Non-pigmented ciliary epithelial cell (primary cell): ENCODE measurements at regions not wholly inside any gene's neighbourhood (a gene's known extent, or its start where the extent isn't known, plus 50 kb on each side); places are given as distances from the start of the nearest gene placed in this dataset.
"Not testable (repeated sequence)": the region's sequence is repeated elsewhere in the genome, so short reads cannot be mapped to it uniquely, and the experiment has no call there.

Experiments
- DNase-seq: peaks from one replicate; pipeline ENCODE4 v3.0.0-alpha.2; 2010; ENCODE audit warnings: low read depth

GRCh38 chr11:116373104-116373944 lies 399.5 kb downstream of the BUD13 start:
- DNase-seq: no peak

- no peak for DNase-seq
Observed at GRCh38 chr11:116371146-116371545, 401.6 kb downstream of the BUD13 start.

- no peak for DNase-seq
Observed at GRCh38 chr11:116368784-116369183, 404.0 kb downstream of the BUD13 start.

- no peak for DNase-seq
Observed at GRCh38 chr11:116366980-116367645, 405.7 kb downstream of the BUD13 start.

- DNase-seq: no peak
Observed at GRCh38 chr11:116366451-116366850, 406.3 kb downstream of the BUD13 start.

- DNase-seq: not testable (repeated sequence)
Observed at GRCh38 chr11:116364925-116365324, 407.9 kb downstream of the BUD13 start.

GRCh38 chr11:116364348-116364747 lies 408.4 kb downstream of the BUD13 start:
- DNase-seq: no peak

- DNase-seq: no peak
Observed at GRCh38 chr11:116360221-116360941, 412.4 kb downstream of the BUD13 start.

GRCh38 chr11:116357784-116358544 lies 414.8 kb downstream of the BUD13 start:
- no peak for DNase-seq

GRCh38 chr11:116356451-116356850 lies 416.3 kb downstream of the BUD13 start:
- no peak for DNase-seq

GRCh38 chr11:116355104-116355503 lies 417.7 kb downstream of the BUD13 start:
- no peak for DNase-seq

GRCh38 chr11:116353589-116353988 lies 419.2 kb downstream of the BUD13 start:
- DNase-seq: no peak

- no peak for DNase-seq
Observed at GRCh38 chr11:116352881-116353280, 419.9 kb downstream of the BUD13 start.

- DNase-seq: no peak
Observed at GRCh38 chr11:116348226-116348625, 424.6 kb downstream of the BUD13 start.

- DNase-seq: no peak
Observed at GRCh38 chr11:116345575-116345974, 427.2 kb downstream of the BUD13 start.

GRCh38 chr11:116344601-116345000 lies 428.2 kb downstream of the BUD13 start:
- no peak for DNase-seq

GRCh38 chr11:116343270-116343669 lies 429.5 kb downstream of the BUD13 start:
- no peak for DNase-seq

GRCh38 chr11:116342148-116342547 lies 430.6 kb downstream of the BUD13 start:
- no peak for DNase-seq

- DNase-seq: no peak
Observed at GRCh38 chr11:116339306-116340098, 433.3 kb downstream of the BUD13 start.

GRCh38 chr11:116338500-116338899 lies 434.3 kb downstream of the BUD13 start:
- not testable (repeated sequence) for DNase-seq

GRCh38 chr11:116336540-116336939 lies 436.2 kb downstream of the BUD13 start:
- DNase-seq: no peak
